ENCODE measurements at regions not wholly inside any gene's neighbourhood (a gene's known extent, or its start where the extent isn't known, plus 50 kb on each side); places are given as distances from the start of the nearest gene placed in this dataset.

DNA sequence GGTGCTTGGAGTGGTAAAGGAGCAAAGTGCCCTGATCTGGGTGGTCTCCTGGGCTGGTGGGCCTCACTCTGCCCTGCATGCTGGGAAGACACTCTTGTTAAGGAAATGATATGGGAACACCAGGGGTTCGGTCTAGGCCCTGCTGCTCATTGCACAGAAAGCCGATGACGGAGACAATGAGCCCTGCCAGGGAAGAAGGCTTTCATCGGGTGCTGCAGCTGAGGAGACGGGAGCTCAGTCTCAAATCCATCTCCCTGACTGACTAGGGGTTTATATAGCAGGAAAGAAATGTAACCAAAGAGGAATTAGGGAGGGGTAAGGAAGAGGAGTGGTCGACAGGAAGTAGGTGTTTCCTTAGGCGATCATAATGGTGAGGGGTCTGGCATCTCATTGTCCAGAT, 253.4 kb downstream of the TEX29 start:
- Histone ChIP-seq H3K9me3 (ENCODE audit: control insufficient read depth in 1 of 2, low read length in 2 of 2) (peaks cover 11 to 19% of the 10 kb centered on the region in 2 donors), H3K36me3 (ENCODE audit: control insufficient read depth in 1 of 2, insufficient read depth in 2 of 2, low read length in 2 of 2) (no peaks in the 10 kb centered on the region), H3K4me3 (ENCODE audit: low read depth in 1 of 2, low read length in 2 of 2) (no peak overlapping the region), H3K27me3 (ENCODE audit: low read depth, low read length) (no peaks in the 10 kb centered on the region), H3K4me1 (ENCODE audit: control insufficient read depth in 1 of 2, insufficient read depth in 2 of 2, low read length in 2 of 2) (no peaks in the 10 kb centered on the region), H3K27ac (ENCODE audit: low read length) (no peak overlapping the region)

DNA sequence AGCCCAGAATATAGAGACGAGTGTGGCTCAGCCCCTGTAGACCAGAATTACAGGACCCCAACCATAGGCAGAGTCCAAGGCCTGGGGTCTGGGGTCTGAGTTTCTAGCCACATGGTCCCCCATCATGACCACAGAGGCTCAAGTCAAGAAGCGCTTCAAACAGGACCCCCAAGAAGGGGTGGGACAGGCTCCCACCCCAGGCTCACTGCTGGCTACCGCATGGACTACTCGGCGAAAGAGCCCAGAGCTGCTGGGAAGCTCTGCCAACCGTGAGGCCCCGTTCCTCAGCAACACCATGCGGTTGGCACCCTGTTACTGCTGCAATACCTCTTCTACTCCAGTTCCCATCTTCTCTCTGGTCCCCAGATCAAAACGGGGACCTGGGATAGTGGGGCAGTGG, 254.8 kb downstream of the TEX29 start:
- no peak overlapping the region for H3K27ac ChIP-seq (ENCODE audit: low read length)
- H3K9me3 ChIP-seq (ENCODE audit: control insufficient read depth in 1 of 2, low read length in 2 of 2): peaks cover 15 to 19% of the 10 kb centered on the region in 2 donors
- no peaks in the 10 kb centered on the region for H3K27me3 ChIP-seq (ENCODE audit: low read depth, low read length)
- no peaks in the 10 kb centered on the region for H3K4me1 ChIP-seq (ENCODE audit: control insufficient read depth in 1 of 2, insufficient read depth in 2 of 2, low read length in 2 of 2)
- H3K4me3 ChIP-seq (ENCODE audit: low read depth in 1 of 2, low read length in 2 of 2): no peak overlapping the region
- no peaks in the 10 kb centered on the region for H3K36me3 ChIP-seq (ENCODE audit: control insufficient read depth in 1 of 2, insufficient read depth in 2 of 2, low read length in 2 of 2)

DNA sequence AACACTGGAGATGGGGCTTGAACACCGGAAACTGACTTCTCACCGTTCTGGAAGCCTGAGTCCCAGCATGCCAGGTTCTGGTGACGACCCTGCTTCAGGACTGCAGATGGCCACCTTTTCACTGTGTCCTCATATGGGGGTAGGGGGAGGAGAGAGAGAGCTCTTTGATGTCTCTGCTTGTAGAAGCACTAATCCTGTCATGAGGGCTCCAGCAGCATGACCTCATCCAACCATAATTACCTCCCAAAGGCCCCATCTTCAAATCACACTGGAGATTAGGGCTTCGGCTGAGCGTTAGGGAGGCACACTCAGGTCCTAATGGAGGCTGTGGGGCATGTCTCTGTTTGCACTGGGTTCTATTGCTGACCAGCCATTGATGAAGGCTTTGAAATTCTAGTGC, 255.3 kb downstream of the TEX29 start:
- no peaks in the 10 kb centered on the region for H3K27me3 ChIP-seq (ENCODE audit: low read depth, low read length)
- H3K36me3 ChIP-seq (ENCODE audit: control insufficient read depth in 1 of 2, insufficient read depth in 2 of 2, low read length in 2 of 2): no peaks in the 10 kb centered on the region
- no peak overlapping the region for H3K4me3 ChIP-seq (ENCODE audit: low read depth in 1 of 2, low read length in 2 of 2)
- no peaks in the 10 kb centered on the region for H3K4me1 ChIP-seq (ENCODE audit: control insufficient read depth in 1 of 2, insufficient read depth in 2 of 2, low read length in 2 of 2)
- H3K27ac ChIP-seq (ENCODE audit: low read length): no peak overlapping the region
- peaks cover 15 to 19% of the 10 kb centered on the region in 2 donors for H3K9me3 ChIP-seq (ENCODE audit: control insufficient read depth in 1 of 2, low read length in 2 of 2)

DNA sequence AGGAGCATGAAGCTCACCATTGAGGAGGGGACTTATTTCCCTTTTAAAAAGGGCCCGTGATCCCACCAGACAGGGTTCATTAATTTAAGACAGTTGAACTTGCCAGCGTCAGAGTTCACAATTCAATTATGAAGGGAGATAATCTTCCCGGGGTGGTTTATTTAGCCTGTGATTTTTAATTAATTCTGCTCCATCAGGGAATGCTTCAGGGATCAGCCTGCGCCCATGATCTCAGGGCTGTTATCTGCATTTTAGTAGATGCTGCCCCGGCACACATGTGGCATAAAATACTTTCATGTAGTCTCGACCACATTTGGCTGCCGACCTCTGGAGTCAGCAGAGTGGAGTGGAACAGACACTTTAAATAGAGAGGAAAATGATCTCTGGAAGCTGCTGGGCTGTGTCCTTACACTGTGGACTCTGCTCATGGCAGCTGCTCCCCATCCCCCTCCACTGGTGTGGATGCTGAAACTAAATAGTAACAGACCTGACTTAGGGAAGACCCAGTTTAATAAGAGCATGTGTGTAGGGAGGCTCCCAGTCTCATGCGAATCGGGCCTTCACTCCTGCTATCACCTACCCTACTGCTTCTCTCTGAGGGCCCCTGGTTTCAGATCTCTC, 256.9 kb downstream of the TEX29 start:
- Histone ChIP-seq H3K4me1 (ENCODE audit: control insufficient read depth in 1 of 2, insufficient read depth in 2 of 2, low read length in 2 of 2) (no peaks in the 10 kb centered on the region), H3K36me3 (ENCODE audit: control insufficient read depth in 1 of 2, insufficient read depth in 2 of 2, low read length in 2 of 2) (no peaks in the 10 kb centered on the region), H3K27ac (ENCODE audit: low read length) (no peak overlapping the region), H3K4me3 (ENCODE audit: low read depth in 1 of 2, low read length in 2 of 2) (no peak overlapping the region), H3K9me3 (ENCODE audit: control insufficient read depth in 1 of 2, low read length in 2 of 2) (peaks cover 15 to 19% of the 10 kb centered on the region in 2 donors), H3K27me3 (ENCODE audit: low read depth, low read length) (no peaks in the 10 kb centered on the region)

DNA sequence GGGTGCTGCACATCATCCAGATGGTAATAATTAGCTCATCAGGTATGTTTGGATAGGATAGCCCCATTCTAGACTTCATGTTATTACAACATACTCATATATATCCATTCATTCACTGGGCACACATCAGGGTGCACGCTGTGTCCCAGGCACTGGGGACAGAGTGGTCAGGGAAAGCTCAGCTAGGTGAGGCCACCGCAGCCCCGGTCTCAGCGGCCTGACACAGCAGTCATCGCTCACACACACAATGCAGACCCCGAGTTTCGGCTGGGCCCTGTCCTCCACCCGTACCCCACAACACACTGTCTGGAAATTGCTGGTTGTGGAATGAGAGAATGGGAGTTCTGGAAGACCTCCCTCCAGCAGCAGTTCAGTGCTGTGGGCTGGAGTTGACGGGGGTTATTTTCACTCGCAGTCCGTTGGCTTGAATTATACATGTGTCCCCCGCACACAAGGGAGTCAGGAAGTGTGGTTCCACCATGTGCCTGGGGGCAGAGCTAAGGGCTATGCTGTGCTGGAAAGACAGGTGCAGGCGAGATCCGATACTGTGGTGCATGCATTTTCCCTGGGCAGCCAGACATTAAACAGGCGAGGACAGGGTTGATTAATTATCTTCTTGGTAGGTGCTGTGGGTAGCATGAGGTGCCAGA, 257.6 kb downstream of the TEX29 start:
- Histone ChIP-seq H3K27ac (ENCODE audit: low read length) (no peak overlapping the region), H3K9me3 (ENCODE audit: control insufficient read depth in 1 of 2, low read length in 2 of 2) (peaks cover 15 to 19% of the 10 kb centered on the region in 2 donors), H3K36me3 (ENCODE audit: control insufficient read depth in 1 of 2, insufficient read depth in 2 of 2, low read length in 2 of 2) (no peaks in the 10 kb centered on the region), H3K4me3 (ENCODE audit: low read depth in 1 of 2, low read length in 2 of 2) (no peak overlapping the region), H3K27me3 (ENCODE audit: low read depth, low read length) (no peaks in the 10 kb centered on the region), H3K4me1 (ENCODE audit: control insufficient read depth in 1 of 2, insufficient read depth in 2 of 2, low read length in 2 of 2) (no peaks in the 10 kb centered on the region)

DNA sequence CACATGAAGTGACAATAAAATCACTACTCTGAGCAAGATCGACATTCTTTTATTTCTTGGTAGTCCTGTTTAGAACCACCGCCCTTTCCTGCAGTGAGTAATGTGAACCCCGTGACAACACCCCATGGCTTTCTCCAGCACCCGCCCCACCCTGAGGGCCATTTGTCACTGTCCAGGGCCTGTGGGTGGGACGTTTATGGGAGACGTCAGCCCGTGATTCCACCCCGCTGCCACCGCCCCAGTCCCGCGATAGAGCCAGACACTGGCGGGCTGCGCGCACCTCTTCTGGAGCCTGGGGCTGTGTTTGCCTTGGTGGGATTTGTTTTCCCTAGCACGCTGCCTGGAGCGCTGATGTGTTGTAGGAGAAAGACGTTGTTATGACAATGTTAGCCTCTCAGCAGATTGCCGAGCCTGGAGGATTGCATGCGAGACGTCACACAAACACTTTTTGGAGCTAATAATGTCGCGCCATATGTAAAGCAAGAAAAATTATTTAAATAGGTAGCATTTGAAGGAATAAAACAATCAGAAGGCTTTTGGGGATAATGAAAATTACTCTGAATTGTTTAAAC, 263.7 kb downstream of the TEX29 start:
- Histone ChIP-seq H3K9me3 (ENCODE audit: control insufficient read depth in 1 of 2, low read length in 2 of 2) (peaks cover 5 to 7% of the 10 kb centered on the region in 2 donors), H3K27ac (ENCODE audit: low read length) (no peak overlapping the region), H3K4me1 (ENCODE audit: control insufficient read depth in 1 of 2, insufficient read depth in 2 of 2, low read length in 2 of 2) (no peaks in the 10 kb centered on the region), H3K4me3 (ENCODE audit: low read depth in 1 of 2, low read length in 2 of 2) (no peak overlapping the region), H3K36me3 (ENCODE audit: control insufficient read depth in 1 of 2, insufficient read depth in 2 of 2, low read length in 2 of 2) (no peaks in the 10 kb centered on the region), H3K27me3 (ENCODE audit: low read depth, low read length) (no peaks in the 10 kb centered on the region)

DNA sequence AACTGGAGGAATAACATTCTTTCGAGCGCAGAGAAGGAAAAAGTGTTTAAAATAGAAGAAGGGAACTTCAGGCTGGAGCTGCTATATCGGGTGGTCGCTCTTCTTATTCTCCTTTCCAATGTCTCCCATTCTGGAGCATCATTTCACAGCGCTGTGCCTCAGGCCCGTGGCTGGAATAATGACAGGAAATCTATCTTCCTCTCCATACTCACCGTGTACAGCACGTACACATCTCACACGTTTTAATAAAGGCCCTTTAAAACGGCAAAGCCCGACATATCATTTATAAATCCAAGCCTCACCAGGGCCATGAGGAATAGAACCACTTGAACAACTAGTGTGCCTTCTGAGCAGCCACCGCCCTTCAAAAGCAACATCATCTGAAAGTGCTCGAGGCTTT, 264.4 kb downstream of the TEX29 start:
- Histone ChIP-seq H3K4me1 (ENCODE audit: control insufficient read depth in 1 of 2, insufficient read depth in 2 of 2, low read length in 2 of 2) (no peaks in the 10 kb centered on the region), H3K36me3 (ENCODE audit: control insufficient read depth in 1 of 2, insufficient read depth in 2 of 2, low read length in 2 of 2) (no peaks in the 10 kb centered on the region), H3K27me3 (ENCODE audit: low read depth, low read length) (no peaks in the 10 kb centered on the region), H3K27ac (ENCODE audit: low read length) (no peak overlapping the region), H3K9me3 (ENCODE audit: control insufficient read depth in 1 of 2, low read length in 2 of 2) (peaks cover 4% of the 10 kb centered on the region in 2 donors), H3K4me3 (ENCODE audit: low read depth in 1 of 2, low read length in 2 of 2) (no peak overlapping the region)

DNA sequence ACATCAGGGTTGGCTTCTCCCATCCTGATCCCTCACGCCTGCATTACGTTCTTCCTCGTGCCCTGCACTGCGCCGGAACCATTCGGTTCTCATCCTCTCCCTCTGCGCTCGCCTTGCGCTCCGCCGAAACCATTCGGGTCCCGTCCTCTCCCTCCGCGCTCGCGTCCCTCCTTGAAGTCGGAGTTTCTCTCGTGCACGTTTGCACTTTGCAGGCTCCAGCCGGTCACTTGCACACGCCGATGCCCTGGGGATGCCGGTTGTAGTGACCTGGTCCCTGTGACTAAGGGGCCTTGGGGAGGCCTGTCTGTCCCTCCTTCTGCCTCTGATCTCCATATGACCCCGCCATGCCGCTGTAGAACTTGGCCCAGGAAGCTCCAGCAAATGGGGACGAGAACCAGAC, 265.8 kb downstream of the TEX29 start:
- H3K4me3 ChIP-seq (ENCODE audit: low read depth in 1 of 2, low read length in 2 of 2): no peak overlapping the region
- no peaks in the 10 kb centered on the region for H3K36me3 ChIP-seq (ENCODE audit: control insufficient read depth in 1 of 2, insufficient read depth in 2 of 2, low read length in 2 of 2)
- H3K4me1 ChIP-seq (ENCODE audit: control insufficient read depth in 1 of 2, insufficient read depth in 2 of 2, low read length in 2 of 2): no peaks in the 10 kb centered on the region
- H3K27ac ChIP-seq (ENCODE audit: low read length): no peak overlapping the region
- no peaks in the 10 kb centered on the region for H3K9me3 ChIP-seq (ENCODE audit: control insufficient read depth in 1 of 2, low read length in 2 of 2)
- no peaks in the 10 kb centered on the region for H3K27me3 ChIP-seq (ENCODE audit: low read depth, low read length)

DNA sequence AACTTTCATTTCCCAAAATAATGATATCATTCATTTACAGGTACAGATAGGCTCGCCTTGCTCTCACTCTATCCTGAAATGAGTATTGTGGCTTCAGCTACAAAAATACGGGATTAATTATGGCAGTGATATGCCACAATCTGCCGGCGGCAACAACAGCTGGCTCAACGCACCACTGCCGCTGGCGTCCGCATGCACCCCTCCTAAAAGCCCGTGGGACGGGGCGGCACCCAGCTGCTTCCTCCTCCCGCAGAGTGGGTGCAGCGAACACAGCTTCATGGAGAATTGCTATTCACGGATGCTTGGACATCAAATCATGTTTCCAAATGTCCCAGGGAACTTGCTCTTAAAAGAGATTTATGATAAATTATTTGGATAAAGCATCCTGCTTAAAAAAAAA, 266.8 kb downstream of the TEX29 start:
- H3K27ac ChIP-seq (ENCODE audit: low read length): no peak overlapping the region
- no peaks in the 10 kb centered on the region for H3K4me1 ChIP-seq (ENCODE audit: control insufficient read depth in 1 of 2, insufficient read depth in 2 of 2, low read length in 2 of 2)
- H3K36me3 ChIP-seq (ENCODE audit: control insufficient read depth in 1 of 2, insufficient read depth in 2 of 2, low read length in 2 of 2): no peaks in the 10 kb centered on the region
- no peaks in the 10 kb centered on the region for H3K27me3 ChIP-seq (ENCODE audit: low read depth, low read length)
- H3K9me3 ChIP-seq (ENCODE audit: control insufficient read depth in 1 of 2, low read length in 2 of 2): no peaks in the 10 kb centered on the region
- no peak overlapping the region for H3K4me3 ChIP-seq (ENCODE audit: low read depth in 1 of 2, low read length in 2 of 2)

DNA sequence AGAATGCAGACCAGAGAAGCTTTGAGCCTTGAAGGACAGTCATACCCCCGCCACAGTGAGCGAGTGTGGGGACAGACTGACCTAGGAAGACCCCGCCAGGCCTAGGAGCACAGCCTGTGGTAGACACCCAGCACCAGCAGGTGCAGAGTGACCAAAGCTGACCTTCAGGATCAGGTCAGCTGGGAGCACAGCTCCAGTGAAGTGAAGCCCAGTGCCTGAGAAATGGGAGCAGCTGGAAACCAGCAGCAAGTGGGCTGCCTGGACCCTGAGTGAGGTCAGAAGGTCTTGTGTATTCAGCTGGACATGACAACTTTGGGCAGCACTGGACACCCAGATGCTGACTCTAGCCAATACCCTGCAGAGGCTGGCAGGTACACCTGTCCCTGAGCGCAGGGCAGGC, 268.9 kb downstream of the TEX29 start:
- no peaks in the 10 kb centered on the region for H3K9me3 ChIP-seq (ENCODE audit: control insufficient read depth in 1 of 2, low read length in 2 of 2)
- H3K27me3 ChIP-seq (ENCODE audit: low read depth, low read length): no peaks in the 10 kb centered on the region
- H3K27ac ChIP-seq (ENCODE audit: low read length): no peak overlapping the region
- no peaks in the 10 kb centered on the region for H3K4me1 ChIP-seq (ENCODE audit: control insufficient read depth in 1 of 2, insufficient read depth in 2 of 2, low read length in 2 of 2)
- no peak overlapping the region for H3K4me3 ChIP-seq (ENCODE audit: low read depth in 1 of 2, low read length in 2 of 2)
- H3K36me3 ChIP-seq (ENCODE audit: control insufficient read depth in 1 of 2, insufficient read depth in 2 of 2, low read length in 2 of 2): no peaks in the 10 kb centered on the region

DNA sequence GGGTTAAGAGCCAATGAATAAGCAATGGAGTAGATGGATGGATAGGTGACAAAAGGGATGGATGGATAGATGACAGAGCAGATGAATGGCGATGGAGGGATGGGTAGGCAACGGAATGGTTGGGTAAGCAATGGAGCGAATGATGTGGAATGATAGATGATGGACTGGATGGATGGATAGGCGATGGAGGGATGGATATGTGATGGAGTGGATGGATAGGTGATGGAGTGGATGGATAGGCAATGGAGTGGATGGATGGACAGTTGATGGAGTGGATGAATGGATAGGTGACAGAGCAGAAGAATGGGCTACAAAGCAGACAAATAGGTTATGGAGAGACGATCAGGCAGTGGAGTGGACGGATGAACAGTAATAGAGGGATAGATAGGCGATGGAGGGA, 269.6 kb downstream of the TEX29 start:
- H3K27ac ChIP-seq (ENCODE audit: low read length): no peak overlapping the region
- no peak overlapping the region for H3K4me3 ChIP-seq (ENCODE audit: low read depth in 1 of 2, low read length in 2 of 2)
- no peaks in the 10 kb centered on the region for H3K36me3 ChIP-seq (ENCODE audit: control insufficient read depth in 1 of 2, insufficient read depth in 2 of 2, low read length in 2 of 2)
- H3K9me3 ChIP-seq (ENCODE audit: control insufficient read depth in 1 of 2, low read length in 2 of 2): no peaks in the 10 kb centered on the region
- no peaks in the 10 kb centered on the region for H3K4me1 ChIP-seq (ENCODE audit: control insufficient read depth in 1 of 2, insufficient read depth in 2 of 2, low read length in 2 of 2)
- no peaks in the 10 kb centered on the region for H3K27me3 ChIP-seq (ENCODE audit: low read depth, low read length)

DNA sequence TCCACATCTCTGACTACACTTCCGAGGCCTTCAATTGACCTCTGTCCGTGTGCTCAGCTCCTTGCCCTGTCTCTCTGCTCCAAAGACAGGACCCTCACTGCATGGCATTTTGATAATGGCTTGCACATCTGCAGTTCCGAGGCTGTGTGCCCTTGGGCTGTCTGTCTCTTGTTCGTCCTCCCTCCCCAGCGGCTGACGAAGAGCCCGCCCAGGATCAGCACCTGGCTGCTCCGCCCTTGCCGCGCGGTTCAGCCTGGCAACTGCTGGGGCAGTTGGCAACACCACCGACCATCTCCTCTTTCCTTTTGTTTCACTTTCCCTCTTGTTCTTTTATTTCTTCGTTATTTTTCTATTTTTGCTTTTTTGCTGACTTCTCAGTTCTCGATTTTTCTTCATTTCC, 270.4 kb downstream of the TEX29 start:
- no peaks in the 10 kb centered on the region for H3K36me3 ChIP-seq (ENCODE audit: control insufficient read depth in 1 of 2, insufficient read depth in 2 of 2, low read length in 2 of 2)
- no peaks in the 10 kb centered on the region for H3K9me3 ChIP-seq (ENCODE audit: control insufficient read depth in 1 of 2, low read length in 2 of 2)
- no peaks in the 10 kb centered on the region for H3K4me1 ChIP-seq (ENCODE audit: control insufficient read depth in 1 of 2, insufficient read depth in 2 of 2, low read length in 2 of 2)
- H3K27ac ChIP-seq (ENCODE audit: low read length): no peak overlapping the region
- no peaks in the 10 kb centered on the region for H3K27me3 ChIP-seq (ENCODE audit: low read depth, low read length)
- no peak overlapping the region for H3K4me3 ChIP-seq (ENCODE audit: low read depth in 1 of 2, low read length in 2 of 2)

Data from muscle layer of duodenum (tissue), 2 donors.